IPS-18a (cell line): ENCODE measurements at regions not wholly inside any gene's neighbourhood (a gene's known extent, or its start where the extent isn't known, plus 50 kb on each side); places are given as distances from the start of the nearest gene placed in this dataset.

ENCODE experiments used
- H3K27ac ChIP-seq: one replicate; pipeline ENCODE4 v1.5.1; 2013; ENCODE audit warnings: low read length
- H3K27me3 ChIP-seq: one replicate; pipeline ENCODE4 v1.6.1; 2013; ENCODE audit warnings: mild to moderate bottlenecking, low read length; ENCODE audit not compliant: control insufficient read depth, insufficient read depth
- H3K36me3 ChIP-seq: one replicate; pipeline ENCODE4 v1.6.1; 2013; ENCODE audit warnings: low read depth, low read length; ENCODE audit not compliant: control insufficient read depth
- H3K4me1 ChIP-seq: one replicate; pipeline ENCODE4 v1.6.1; 2013; ENCODE audit warnings: low read depth, low read length; ENCODE audit not compliant: control insufficient read depth
- H3K4me3 ChIP-seq: one replicate; pipeline ENCODE4 v1.5.1; 2013; ENCODE audit warnings: low read length
- H3K9ac ChIP-seq: one replicate; pipeline ENCODE4 v1.6.1; 2013; ENCODE audit warnings: mild to moderate bottlenecking, low read length, moderate library complexity
- H3K9me3 ChIP-seq: one replicate; pipeline ENCODE4 v1.6.1; 2013; ENCODE audit warnings: low read depth, low read length; ENCODE audit not compliant: control insufficient read depth

DNA sequence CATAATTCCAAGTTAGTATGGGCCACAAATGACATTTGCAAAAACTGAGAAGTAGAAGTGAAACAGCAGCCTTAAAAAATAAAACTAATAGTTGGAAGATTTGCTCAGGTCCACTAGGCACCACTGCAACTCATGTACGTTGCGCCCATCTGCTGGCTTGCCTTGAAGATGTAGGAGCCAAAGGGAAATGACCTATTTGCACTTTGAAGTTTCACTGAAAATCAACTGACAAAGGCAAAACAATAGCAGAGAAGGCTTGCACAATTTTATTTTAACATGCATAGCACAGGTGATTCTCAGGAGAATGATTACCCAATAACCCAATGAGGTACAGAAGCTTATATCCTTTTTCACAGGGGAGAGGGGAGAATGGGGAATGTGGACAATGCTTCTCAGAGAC, 170.1 kb upstream of the USP25 start:
- H3K9ac ChIP-seq, result no peak overlapping the region

DNA sequence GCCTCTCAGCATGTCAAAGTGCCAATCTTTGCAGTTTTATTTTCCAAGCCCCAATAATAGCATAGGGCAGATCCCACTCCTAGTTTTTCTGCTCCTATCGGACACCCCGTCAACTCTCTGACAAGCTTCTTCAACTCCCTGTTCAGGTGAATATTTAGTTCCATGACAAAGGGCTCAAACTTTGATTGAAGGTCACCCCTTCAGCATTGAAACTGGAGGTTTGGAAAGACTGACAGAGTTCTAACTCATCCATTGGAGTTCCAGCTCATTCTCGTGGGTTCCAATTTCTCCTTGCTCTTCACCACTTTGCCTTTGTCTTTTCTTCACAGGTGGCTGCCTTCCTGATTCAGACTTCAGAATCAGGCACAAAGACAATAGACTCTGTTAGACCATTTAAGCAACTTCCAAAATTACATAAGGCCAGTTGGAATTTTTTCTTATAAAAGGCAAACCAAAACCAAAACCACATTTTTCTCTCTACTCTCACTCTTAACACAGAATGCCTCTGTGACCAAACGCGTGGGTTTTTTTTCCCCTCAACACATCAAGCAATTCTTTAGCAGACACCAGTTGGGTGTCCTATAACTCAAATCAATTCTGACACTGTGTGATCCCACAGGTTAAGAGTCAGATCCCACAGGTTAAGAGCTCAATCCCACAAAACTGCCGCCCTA, 169.3 kb upstream of the USP25 start:
- Histone ChIP-seq H3K9ac (no peak overlapping the region), H3K27me3 (no peaks in the 10 kb centered on the region), H3K9me3 (no peaks in the 10 kb centered on the region), H3K4me1 (peaks cover 20% of the 10 kb centered on the region), H3K36me3 (no peaks in the 10 kb centered on the region), H3K27ac (no peak overlapping the region), H3K4me3 (no peak overlapping the region)

More for the DNA sequence above, 170.1 kb upstream of the USP25 start:
- no peaks in the 10 kb centered on the region for H3K9me3 ChIP-seq
- H3K27ac ChIP-seq, result no peak overlapping the region
- no peak overlapping the region for H3K4me3 ChIP-seq
- H3K27me3 ChIP-seq, result no peaks in the 10 kb centered on the region
- H3K4me1 ChIP-seq, result peaks cover 14% of the 10 kb centered on the region
- no peaks in the 10 kb centered on the region for H3K36me3 ChIP-seq

DNA sequence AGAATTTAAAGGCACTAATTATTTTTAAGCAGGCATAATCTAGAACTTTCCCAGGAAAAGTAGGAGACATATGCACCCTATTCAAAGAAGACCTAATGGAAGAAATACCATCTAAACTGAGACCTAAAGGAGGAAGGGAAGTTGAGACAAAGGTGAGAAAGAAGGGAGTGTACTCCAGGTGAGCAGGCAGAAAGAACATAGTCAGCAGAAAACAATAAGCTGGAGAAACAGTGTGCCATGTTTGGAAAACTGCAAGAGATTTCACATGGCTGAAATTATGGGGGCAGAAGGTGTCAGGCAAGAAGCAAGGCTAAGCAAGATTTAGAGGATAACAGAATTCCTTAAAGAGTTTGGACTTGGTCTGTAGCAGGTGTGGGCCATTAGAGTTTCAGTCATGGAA, 167.0 kb upstream of the USP25 start:
- Histone ChIP-seq H3K4me1 (peaks cover 20% of the 10 kb centered on the region), H3K9ac (no peak overlapping the region), H3K36me3 (no peaks in the 10 kb centered on the region), H3K9me3 (no peaks in the 10 kb centered on the region), H3K27me3 (no peaks in the 10 kb centered on the region), H3K4me3 (no peak overlapping the region), H3K27ac (no peak overlapping the region)

DNA sequence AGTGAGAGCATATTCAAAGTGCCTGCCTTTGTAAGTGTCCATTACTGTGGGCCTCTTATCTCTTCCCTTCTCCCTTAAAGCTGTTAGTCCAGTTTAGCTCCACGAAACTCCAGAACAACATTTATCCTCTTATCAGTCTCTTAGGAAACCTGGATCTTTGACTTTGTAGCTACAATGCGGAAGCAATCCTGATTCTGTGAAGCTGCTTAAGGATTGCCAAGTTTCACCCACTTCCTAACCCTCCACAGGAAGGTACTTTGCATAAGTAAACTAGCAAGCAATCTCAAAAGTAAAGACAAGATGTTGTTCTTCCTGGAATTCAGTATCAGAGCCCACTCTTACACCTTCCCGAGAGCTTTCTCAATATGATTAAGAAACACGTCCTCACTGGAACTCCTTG, 164.9 kb upstream of the USP25 start:
- H3K27ac ChIP-seq, result no peak overlapping the region
- no peak overlapping the region for H3K9ac ChIP-seq
- H3K4me1 ChIP-seq, result peaks cover 17% of the 10 kb centered on the region
- no peaks in the 10 kb centered on the region for H3K27me3 ChIP-seq
- no peak overlapping the region for H3K4me3 ChIP-seq
- no peaks in the 10 kb centered on the region for H3K36me3 ChIP-seq
- no peaks in the 10 kb centered on the region for H3K9me3 ChIP-seq

DNA sequence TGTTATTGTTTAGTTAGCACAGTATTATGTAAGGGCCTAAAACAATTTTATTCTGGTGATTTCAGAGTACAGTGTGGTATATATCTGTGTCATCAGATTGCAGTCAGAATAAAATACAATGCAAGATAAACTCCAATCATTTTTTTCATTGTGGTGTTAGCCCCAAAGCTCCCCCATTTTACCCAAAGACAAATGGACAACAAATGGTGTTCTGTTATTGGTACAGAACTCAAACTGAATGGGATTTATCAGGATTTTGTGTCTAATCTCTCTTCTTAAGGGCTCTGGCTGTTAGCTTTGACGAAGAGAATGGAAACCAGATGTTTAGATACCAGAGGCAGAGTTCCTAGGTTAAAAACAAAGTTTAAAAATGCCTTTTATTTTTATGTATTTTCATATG, 163.1 kb upstream of the USP25 start:
- H3K27me3 ChIP-seq, result no peaks in the 10 kb centered on the region
- peaks cover 5% of the 10 kb centered on the region for H3K4me1 ChIP-seq
- H3K9ac ChIP-seq, result no peak overlapping the region
- H3K27ac ChIP-seq, result no peak overlapping the region
- H3K9me3 ChIP-seq, result no peaks in the 10 kb centered on the region
- H3K4me3 ChIP-seq, result no peak overlapping the region
- H3K36me3 ChIP-seq, result no peaks in the 10 kb centered on the region

DNA sequence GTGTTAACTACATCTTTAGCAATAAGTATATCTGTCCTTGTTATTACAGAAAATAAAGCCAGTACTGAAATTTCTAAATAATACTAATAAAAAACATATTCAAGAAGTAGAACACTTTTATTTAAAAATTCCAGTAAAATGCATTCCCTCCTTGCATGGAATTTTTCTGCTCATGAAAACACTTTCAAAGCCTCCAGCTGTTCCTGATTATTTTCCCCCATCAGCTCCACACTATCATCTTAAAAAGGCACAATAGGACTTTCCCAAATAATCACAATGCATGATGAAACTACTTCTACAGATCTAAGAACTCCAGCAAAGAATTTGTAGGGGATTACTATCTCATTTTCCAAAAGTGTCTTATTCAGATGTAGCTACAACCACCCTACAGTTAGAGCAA, 162.6 kb upstream of the USP25 start:
- no peaks in the 10 kb centered on the region for H3K36me3 ChIP-seq
- no peak overlapping the region for H3K27ac ChIP-seq
- no peaks in the 10 kb centered on the region for H3K9me3 ChIP-seq
- no peaks in the 10 kb centered on the region for H3K27me3 ChIP-seq
- H3K9ac ChIP-seq, result no peak overlapping the region
- no peak overlapping the region for H3K4me3 ChIP-seq
- peaks cover 5% of the 10 kb centered on the region for H3K4me1 ChIP-seq

DNA sequence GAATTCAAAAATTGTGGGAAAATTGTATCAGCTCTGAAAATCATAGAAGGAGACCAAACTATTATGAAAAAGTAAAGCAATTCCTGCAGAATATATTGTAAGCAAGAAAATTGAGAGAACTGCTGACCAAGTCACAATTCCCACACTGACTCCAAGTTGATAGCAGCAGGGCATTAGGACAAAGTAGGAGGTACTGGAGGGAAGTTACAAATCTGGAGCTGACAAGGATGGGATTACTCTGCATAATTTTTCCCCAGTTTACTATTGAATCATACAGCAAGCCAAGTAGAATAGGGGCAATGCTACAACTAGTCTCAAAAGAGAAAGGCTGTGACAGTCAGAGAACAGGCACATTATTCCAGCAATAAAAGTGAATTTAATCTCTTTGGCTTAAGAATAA, 161.3 kb upstream of the USP25 start:
- Histone ChIP-seq H3K9ac (no peak overlapping the region), H3K27ac (no peak overlapping the region), H3K4me3 (no peak overlapping the region), H3K4me1 (peaks cover 5% of the 10 kb centered on the region), H3K27me3 (no peaks in the 10 kb centered on the region), H3K36me3 (no peaks in the 10 kb centered on the region), H3K9me3 (no peaks in the 10 kb centered on the region)

DNA sequence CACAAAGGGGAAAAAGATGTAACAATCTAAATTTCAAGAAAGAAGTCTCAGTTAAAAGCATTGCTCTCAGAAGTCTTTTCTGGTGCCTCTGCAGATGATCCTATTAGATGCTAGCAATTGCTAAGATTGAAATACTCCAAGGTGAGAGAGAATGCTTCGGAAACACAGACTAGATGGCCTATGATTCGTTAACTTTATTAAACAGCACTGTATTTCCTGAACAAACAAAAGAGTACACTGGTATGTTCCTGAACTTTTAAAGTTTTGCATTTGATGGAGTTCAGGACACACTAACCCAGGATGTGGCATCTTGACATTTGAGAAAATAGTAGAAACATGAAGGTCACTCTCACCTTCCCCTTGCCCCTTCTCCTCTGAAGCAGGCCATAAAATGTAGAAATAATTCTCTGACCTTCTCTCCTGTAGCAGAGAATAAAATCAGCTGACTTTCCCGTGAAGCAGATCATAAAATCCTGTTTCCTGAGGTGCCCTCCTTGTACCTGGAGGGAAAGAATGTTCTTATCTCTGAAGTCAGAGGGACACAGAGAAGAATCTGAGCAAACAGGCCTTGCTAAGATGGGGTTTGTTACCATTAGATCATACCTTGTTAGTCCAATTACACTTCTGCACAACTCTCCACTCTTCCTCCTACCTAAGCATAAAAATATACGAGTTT, 142.9 kb upstream of the USP25 start:
- no peak overlapping the region for H3K4me3 ChIP-seq
- H3K4me1 ChIP-seq, result no peaks in the 10 kb centered on the region
- no peak overlapping the region for H3K27ac ChIP-seq
- no peaks in the 10 kb centered on the region for H3K27me3 ChIP-seq
- no peaks in the 10 kb centered on the region for H3K9me3 ChIP-seq
- no peak overlapping the region for H3K9ac ChIP-seq
- H3K36me3 ChIP-seq, result no peaks in the 10 kb centered on the region

DNA sequence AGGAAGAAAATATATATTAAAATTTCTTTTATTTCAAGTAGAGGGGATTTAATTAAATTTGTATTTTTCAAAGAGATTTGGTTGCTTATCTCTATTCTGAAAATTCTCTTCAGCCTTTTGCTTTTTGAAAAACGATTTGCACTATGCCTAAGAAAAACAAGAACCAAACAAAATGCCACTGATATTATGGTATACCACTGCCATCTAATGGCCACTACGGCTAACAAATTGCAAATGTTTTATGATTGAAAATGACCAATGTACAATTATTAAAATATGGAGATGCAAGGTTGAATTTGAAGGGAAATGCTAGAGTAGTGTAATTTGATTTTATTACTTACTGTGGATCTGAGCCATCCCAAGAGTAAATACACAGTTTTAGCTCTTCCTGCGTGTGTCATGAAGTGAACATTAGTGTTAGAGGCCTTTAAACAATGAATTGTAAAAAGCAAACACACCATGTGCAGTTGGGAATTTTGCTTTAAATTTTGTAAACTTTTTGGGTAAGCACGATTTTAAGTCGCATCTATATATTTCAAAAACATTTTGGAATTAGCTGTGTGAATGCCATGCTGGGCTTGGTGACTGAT, 137.4 kb upstream of the USP25 start:
- Histone ChIP-seq H3K9ac (no peak overlapping the region), H3K9me3 (no peaks in the 10 kb centered on the region), H3K4me1 (no peaks in the 10 kb centered on the region), H3K27me3 (no peaks in the 10 kb centered on the region), H3K27ac (no peak overlapping the region), H3K36me3 (no peaks in the 10 kb centered on the region), H3K4me3 (no peak overlapping the region)

DNA sequence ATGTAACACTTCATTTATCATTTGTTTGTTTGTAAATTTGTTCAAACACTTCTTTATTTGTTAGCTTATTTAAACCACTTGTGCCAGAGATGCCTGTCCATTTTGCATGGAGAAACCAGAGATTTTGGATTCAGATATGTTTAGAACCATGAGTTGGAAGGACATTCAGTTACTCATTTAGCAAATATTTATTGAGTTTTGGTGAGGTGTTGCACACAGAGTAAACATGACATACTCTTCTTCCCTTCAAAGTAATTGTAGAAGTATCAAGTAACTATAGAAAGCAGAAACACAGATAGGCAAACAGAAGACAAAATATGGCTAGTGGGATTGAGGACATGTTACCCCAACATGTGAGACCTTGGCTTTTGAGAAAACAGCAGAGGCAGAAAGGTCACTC, 136.8 kb upstream of the USP25 start:
- Histone ChIP-seq H3K4me3 (no peak overlapping the region), H3K27ac (no peak overlapping the region), H3K9ac (no peak overlapping the region), H3K9me3 (no peaks in the 10 kb centered on the region), H3K36me3 (no peaks in the 10 kb centered on the region), H3K4me1 (no peaks in the 10 kb centered on the region), H3K27me3 (no peaks in the 10 kb centered on the region)

DNA sequence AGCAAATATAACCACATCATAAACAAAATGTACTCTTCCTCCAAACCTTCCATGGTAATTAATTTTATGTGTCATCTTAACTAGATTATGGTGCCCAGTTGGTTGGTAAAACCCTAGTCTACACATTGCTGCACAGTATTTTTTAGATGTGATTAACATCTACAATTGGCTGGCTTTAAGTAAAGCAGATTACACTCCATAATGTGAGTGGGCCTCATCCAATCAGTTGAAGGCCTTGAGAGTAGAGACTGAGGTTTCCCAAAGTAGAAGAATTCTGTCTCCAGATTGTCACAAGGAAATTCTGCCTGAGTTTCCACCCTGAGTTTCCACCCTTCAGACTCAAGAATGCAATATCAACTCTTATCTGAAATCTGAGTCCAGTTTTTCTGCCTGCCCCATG, 128.4 kb upstream of the USP25 start:
- no peak overlapping the region for H3K27ac ChIP-seq
- H3K9me3 ChIP-seq, result no peaks in the 10 kb centered on the region
- H3K27me3 ChIP-seq, result no peaks in the 10 kb centered on the region
- peaks cover 10% of the 10 kb centered on the region for H3K4me1 ChIP-seq
- H3K36me3 ChIP-seq, result no peaks in the 10 kb centered on the region
- H3K4me3 ChIP-seq, result no peak overlapping the region
- H3K9ac ChIP-seq, result no peak overlapping the region

DNA sequence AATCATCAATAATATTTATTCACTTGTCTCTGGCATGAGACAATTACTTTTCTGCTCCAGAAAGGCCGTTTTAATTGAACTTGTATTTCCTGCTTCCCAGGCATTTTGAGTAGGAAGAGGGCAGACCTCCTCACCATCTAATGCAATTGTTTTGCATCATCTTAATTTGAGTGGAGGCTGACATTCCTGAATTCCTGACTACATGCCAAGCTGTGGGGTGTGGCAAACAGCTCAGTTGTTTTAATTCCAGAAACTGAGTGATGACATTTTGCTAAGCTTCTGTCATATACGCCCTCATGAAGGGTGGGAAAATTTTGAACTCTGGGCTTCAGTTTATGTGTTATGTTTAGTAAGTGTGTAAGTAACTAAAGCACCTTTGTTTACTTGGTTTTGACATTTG, 125.4 kb upstream of the USP25 start:
- H3K27ac ChIP-seq, result no peak overlapping the region
- H3K9me3 ChIP-seq, result no peaks in the 10 kb centered on the region
- H3K36me3 ChIP-seq, result no peaks in the 10 kb centered on the region
- no peak overlapping the region for H3K9ac ChIP-seq
- H3K27me3 ChIP-seq, result no peaks in the 10 kb centered on the region
- no peak overlapping the region for H3K4me3 ChIP-seq
- H3K4me1 ChIP-seq, result peaks cover 10% of the 10 kb centered on the region
